GDM1 (cell line): ENCODE measurements at regions not wholly inside any gene's neighbourhood (a gene's known extent, or its start where the extent isn't known, plus 50 kb on each side); places are given as distances from the start of the nearest gene placed in this dataset.

Experiments used
- DNase-seq: peaks from one replicate; lab custom pipeline; 2025; lab: John Stamatoyannopoulos, UW

DNA sequence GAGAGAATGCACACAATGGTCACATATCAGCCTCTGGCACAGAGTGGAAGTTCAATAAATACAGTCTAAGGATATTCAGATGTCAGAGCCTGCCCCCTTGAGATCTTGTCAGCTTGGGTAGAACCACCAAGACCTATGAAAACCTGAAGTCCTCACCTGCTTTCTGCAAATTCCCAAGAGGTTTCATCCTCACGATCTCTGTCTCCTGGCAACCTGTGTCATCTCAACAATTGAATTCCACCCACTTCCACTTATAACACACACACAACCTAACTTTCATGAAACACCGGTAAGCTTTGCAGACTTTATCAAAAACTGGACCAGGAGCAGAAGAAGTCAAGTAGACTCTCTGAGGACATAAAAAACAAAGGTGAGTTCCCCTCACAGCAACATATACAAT lies 151.6 kb upstream of the SLC30A5 start:
- no peak for DNase-seq

DNA sequence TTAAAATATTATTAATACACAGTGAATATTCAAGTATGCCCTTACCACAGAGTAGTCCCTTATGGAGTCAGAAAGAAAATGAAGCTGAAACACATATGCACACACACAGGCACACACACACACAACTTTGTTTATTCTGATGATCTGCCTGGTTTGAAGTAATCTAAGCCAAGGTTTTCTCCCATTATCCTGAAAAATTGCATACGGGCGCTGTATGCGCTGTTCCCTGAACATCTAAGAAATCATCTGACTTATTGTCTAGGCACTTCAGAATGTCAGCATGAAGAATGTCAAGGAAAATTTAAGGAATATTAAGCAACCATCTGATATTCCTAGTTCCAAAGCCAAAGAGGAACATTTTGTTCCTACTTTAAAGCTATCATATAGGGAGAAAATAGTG lies 147.1 kb upstream of the SLC30A5 start:
- no peak for DNase-seq

DNA sequence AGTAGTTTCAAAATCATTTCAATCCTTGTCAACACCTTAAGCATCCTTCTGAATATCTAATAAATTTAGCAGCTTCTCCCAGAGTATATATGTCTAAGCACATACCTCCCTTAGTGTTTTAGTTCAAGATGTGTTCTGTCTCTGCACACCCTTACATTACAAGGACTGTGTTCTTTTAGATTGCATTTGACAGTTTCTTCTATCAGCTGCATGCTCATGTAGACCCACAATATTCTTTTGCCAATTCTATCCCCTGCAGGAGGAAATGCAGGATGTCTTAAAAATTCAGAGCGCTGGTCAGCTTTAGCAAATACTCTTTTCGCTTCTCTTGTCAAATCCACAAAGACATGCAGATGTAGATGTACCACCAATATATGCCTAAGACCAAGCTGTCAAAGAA lies 145.8 kb upstream of the SLC30A5 start:
- DNase-seq, result no peak

- DNase-seq, result no peak
Measured at GRCh38 chr5:68949256-68949655, 144.6 kb upstream of the SLC30A5 start.

- DNase-seq, result no peak
Measured at GRCh38 chr5:68949711-68950110, 144.1 kb upstream of the SLC30A5 start.

DNA sequence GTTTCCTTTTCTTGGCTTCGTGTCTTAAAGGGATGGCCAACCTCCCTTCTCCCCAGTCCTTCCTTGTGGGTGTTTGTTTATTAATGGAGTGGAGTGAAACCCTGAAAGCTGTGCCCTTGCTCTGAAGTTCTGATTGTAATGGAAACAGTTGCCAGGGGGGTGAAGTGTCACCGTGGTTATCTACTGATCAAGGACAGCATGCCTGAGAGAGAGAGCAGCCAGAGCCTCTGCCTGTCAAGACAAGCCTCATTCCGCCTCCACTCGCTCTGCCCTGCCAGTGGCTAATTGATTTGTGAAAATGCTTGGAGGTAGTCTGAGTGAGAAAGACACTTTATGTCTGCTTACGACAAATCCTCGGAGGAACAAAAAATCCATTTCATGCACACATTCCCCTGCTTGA lies 143.7 kb upstream of the SLC30A5 start:
- no peak for DNase-seq

- no peak for DNase-seq
Measured at GRCh38 chr5:68950930-68951329, 142.9 kb upstream of the SLC30A5 start.

DNA sequence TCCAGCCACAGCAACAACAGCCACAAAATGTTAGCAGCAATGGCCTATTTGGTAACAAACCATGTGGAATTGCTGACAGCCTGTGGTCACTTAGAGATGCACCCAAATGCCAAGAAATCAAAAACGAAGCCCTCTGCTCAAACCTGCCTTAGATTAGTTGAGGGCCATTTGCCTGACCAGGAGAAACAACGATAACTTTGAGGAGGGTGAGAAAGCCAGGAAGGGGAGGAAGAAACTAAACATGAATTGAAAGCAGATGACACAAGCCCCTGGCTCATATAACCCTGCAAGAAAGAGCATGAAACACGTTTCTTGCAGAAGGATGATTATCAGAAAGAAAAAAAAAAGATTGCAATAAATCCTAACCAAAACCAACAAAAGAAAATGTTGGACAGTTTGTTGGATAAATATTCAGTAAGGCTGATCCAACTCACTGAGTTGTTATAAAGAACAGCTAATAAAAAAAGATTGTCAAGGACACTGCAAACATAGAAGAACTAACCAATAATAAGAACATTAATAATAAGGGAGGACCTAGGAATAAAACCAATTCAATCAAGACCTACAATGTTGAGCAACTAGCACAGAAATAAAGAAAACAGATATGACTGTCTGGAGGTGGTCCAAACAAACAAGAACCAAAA lies 140.5 kb upstream of the SLC30A5 start:
- DNase-seq, result no peak

DNA sequence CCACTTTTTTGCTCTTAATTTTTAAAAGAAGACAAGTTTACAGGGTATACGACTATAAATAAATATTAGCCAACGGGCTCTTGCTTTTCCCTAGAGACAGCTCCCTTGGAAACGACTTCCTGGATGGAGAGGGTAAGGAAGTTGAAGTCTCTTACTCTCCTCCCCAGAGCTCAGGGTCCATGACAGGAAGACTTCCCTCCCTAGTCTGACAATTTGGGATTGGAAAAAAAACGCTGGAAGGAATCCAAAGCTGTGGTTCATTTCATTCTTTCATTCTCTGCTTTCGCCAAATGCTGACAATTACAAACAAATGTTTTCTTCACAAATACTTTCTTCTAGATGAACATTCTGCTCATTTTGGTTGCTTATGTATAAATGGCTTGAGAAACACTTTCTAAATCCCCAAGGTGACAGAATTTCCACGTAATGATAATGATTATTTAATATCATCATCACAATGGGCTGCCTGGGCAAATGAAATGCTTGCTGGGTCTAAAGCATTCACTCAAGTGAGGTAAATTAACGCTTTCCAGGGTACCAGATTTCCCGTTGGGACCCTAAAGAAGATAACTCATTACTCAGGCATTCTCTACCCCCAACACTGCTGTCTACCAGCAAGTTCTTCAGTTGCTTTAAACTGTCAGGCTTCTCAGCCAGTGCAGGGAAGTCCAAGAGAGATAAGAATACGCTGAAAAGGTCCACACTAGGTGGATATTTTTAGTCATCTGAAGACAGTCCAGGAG lies 139.8 kb upstream of the SLC30A5 start:
- no peak for DNase-seq

GRCh38 chr5:68954618-68954910 lies 139.2 kb upstream of the SLC30A5 start:
- DNase-seq, result no peak

DNA sequence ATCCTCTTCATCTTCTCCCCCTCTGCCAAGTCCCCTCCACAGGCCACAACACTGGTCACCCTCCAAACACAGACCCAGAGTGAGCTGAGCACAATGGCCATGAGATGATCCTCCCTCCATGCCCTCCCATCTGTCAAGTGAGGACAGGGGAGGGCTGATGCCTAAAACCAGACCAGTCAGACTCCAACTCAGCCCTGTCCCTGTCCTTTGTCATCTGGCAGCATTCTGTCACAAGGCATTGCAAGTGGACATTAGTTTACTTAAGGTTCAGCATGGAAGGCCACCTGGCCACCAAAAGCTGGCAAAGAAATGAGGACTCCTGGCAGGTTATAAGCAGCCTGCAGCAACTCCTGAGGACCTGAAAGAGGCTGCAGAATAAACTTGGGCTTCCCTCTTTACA lies 136.2 kb upstream of the SLC30A5 start:
- no peak for DNase-seq

DNA sequence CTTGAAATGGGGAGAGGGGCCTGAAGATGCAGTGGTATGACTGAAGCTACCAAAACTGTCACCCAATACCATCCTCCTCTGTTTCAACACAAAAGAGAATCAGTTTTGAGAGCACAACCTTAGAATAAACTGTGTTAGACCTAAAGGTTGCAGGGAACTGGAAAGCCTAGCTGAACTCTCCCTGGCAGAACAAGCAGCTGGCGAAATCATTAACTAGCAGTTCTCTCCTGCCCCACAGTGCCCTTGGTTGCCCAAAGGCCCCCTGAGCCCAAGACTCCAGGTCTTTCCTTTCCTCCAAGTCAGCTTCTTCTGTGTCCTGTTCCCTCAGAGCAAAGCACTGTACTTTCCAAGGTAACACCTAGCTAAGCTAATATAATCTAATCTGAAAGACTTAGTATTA lies 135.4 kb upstream of the SLC30A5 start:
- no peak for DNase-seq

- DNase-seq, result no peak
Measured at GRCh38 chr5:68960456-68960855, 133.4 kb upstream of the SLC30A5 start.

- DNase-seq, result no peak
Measured at GRCh38 chr5:68960961-68961360, 132.9 kb upstream of the SLC30A5 start.

DNA sequence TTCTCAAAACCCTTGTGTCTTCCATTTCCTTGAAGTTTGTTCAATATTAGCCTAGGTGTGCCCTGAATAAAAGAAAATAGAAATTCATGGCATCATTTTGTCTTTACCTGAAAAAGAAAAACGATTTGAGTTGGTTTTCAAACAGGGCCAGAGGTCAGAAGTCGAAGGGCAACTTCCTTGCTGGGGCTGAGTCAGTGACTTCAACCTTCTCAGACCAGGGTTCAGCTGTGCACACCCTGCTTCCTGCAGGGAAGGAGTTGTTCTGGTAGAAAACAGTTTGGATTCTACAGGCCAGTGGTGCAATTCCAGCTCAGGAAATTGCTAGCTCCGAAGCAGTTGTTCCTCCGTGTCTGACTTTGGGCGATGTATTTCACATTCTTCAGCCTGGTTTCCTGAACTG lies 132.1 kb upstream of the SLC30A5 start:
- DNase-seq, result no peak

- no peak for DNase-seq
Measured at GRCh38 chr5:68962757-68963484, 130.9 kb upstream of the SLC30A5 start.

- no peak for DNase-seq
Measured at GRCh38 chr5:68964679-68965078, 129.1 kb upstream of the SLC30A5 start.

- DNase-seq, result no peak
Measured at GRCh38 chr5:68965926-68966325, 127.9 kb upstream of the SLC30A5 start.

DNA sequence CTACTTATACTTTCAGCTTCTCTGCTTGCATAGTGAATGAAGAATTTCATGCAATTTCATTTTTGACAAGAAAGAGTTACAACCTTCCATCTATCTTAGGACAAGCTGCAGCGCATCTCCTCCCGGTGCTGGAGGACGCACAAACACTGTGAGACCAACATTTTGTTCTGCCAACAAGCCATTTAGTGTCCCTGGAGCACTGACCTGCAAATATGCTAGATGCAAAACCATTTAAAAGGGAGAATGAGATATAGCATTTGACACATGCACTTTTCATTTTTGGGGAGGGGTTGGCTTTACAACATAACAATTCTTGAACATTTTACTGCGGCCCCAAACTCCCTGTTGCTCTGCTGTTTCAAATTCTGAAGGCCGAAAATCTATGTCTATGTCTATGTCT lies 127.2 kb upstream of the SLC30A5 start:
- DNase-seq, result no peak

DNA sequence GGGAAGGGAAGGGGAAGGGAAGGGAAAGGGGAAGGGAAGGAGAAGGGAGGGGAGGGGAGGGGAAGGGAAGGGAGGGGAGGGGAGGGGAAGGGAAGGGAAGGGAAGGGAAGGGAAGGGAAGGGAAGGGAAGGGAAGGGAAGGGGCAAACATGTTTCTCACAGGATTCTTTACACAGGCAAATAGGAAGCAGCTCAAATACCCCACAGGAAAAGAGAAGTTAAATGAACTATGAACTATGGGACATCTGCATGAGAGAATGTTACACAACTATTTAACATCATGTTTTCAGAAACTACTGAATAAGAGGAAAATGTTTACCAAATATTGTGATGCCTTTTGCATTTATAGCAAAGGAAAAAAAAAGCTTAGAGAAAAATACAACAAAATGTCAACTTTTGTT lies 125.4 kb upstream of the SLC30A5 start:
- DNase-seq, result no peak

DNA sequence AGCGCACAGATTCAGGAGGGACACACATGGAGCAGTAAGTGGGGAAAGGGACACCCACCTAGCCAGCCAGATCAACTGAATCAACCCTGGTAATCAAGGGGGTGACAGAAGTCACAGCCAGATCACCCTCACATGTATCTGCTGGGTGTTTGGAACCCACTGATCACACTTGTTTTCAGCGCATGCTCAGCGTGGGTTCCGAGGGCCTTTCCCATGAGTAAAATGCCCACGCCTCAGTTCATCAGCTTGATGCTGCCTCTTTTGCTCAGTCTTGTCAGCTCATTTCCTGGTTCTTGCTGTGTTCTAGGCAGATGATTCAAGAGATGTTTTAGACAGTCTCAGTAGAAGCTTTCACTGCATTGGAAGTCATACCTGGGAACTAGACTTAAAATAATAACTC lies 123.2 kb upstream of the SLC30A5 start:
- DNase-seq, result no peak

- DNase-seq, result no peak
Measured at GRCh38 chr5:68973696-68974095, 120.1 kb upstream of the SLC30A5 start.

DNA sequence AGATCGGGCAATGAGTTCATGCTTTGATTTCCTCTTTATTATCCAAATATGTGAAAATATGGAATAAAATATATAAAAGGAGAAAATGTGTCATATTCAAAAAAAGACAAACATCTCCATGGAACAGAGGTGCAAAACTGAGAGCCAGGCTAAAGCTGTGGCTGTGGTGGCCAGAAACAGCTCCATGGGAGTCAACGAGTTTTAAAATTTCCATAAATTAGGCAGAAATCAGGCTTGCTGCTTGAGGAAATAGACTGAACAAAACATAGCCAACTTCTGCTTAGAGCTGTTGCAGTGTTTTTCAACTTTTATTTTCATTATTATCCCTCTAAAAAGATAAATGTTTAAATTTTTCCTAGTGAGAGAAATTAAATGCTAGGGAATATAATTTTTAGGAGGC lies 110.8 kb upstream of the SLC30A5 start:
- no peak for DNase-seq

DNA sequence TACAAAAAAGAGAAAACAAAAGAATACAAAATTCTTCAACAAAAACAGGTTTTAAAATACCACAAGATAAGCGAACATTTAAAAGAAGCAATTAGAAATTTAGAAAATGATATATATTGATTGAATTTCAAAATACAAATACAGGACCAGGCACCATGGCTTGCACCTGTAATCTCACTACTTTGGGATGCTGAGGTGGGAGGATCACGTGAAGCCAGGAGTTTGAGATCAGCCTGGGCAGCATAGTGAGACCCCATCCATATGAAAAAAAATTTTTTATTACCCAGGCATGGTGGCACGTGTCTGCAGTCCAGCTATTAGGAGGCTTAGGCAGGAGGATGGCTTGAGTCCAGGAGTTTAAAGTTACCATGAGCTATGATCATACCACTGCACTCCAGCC lies 109.9 kb upstream of the SLC30A5 start:
- DNase-seq, result no peak
